Prostate gland (tissue), 2 donors: ENCODE measurements at regions not wholly inside any gene's neighbourhood (a gene's known extent, or its start where the extent isn't known, plus 50 kb on each side); places are given as distances from the start of the nearest gene placed in this dataset.

Experiments used
- CTCF ChIP-seq, 4 experiments: fragments of 200-600 bp in 2 of 4; fragments of 450-650 bp in 2 of 4; sonication (generic) in 2 of 4; IDR thresholded peaks; 1 replicate in 3 of 4; 2 replicates in 1 of 4; pipeline ENCODE4 v1.5.1; 2016 to 2019; ENCODE audit warnings: antibody characterized with exemption in 4 of 4, mild to moderate bottlenecking in 2 of 4, moderate library complexity in 2 of 4
- POLR2A ChIP-seq: fragments of 450-650 bp; IDR thresholded peaks from one replicate; pipeline ENCODE4 v1.6.1; 2016; ENCODE audit warnings: antibody characterized with exemption, mild to moderate bottlenecking
- POLR2AphosphoS5 ChIP-seq: sonication (generic); formaldehyde crosslinking; IDR thresholded peaks from one replicate; pipeline ENCODE4 v1.6.1; 2017; ENCODE audit warnings: antibody characterized with exemption

- no peak for TF ChIP-seq CTCF (IDR thresholded peaks at IDR 0.05)
- TF ChIP-seq POLR2A: no peak
- no peak for TF ChIP-seq POLR2AphosphoS5
Observed at GRCh38 chr6:23642849-23643248, 483.2 kb upstream of the NRSN1 start.
